ENCODE measurements at regions not wholly inside any gene's neighbourhood (a gene's known extent, or its start where the extent isn't known, plus 50 kb on each side); places are given as distances from the start of the nearest gene placed in this dataset.
A peak's percentile ranks its signal among the peaks of the same experiment; 100 is the strongest.
"Not testable (repeated sequence)": the region's sequence is repeated elsewhere in the genome, so short reads cannot be mapped to it uniquely, and the experiment has no call there.

DNA sequence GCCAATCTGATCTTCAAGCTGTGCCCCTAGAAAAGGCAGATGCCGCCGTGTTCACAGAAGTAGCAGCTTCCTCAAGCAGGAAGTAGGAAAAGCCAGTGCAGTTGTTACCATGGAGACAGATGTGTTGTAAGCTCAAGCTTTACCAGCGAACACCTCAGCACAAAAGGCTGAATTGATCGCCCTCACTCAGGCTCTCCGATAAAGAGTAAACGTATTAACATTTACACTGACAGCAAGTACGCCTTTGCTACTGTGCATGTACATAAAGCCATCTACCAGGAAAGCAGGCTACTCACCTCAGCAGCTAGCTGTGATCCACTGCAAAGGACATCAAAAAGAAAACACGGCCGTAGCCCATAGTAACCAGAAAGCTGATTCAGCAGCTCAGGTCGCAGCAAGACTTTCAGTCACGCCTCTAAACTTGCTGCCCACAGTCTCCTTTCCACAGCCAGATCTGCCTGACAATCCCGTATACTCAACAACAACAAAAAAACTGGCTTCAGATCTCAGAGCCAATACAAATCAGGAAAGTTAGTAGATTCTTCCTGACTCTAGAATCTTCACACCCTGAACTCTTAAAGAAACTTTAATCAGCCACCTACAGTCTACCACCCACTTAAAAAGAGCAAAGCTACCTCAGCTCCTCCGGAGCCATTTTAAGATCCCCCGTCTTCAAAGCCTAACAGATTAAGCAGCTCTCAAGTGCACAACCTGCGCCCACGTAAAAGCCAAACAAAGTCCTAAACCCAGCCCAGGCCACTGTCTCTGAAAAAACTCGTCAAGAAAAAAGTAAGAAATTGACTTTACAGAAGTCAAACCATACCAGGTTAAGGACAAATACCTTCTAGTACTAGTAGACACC lies 160.0 kb downstream of the DEFB131A start:
- H3K27ac ChIP-seq (ENCODE audit: control insufficient read depth, insufficient read depth); H3K4me1 ChIP-seq (ENCODE audit: control insufficient read depth, insufficient read depth, low read length); H3K4me3 ChIP-seq; H3K79me2 ChIP-seq (ENCODE audit: control insufficient read depth, insufficient read depth, low read length); FAIRE-seq; H3K27me3 ChIP-seq (replicated peaks in 1 of 2; ENCODE audit: control insufficient read depth in 2 of 2, insufficient read depth in 2 of 2, low read length in 1 of 2); ATAC-seq; H4K20me1 ChIP-seq (ENCODE audit: control insufficient read depth, insufficient read depth); intact Hi-C loops (cut with micrococcal nuclease; ENCODE audit: unreplicated experiment); RAD21 ChIA-PET (ENCODE audit: unreplicated experiment); H3K9me3 ChIP-seq (replicated peaks; ENCODE audit: control insufficient read depth, insufficient read depth, low read length); H2AFZ ChIP-seq (ENCODE audit: control insufficient read depth, low read depth, low read length); in situ Hi-C loops (cut with MboI); H3K4me2 ChIP-seq (ENCODE audit: control insufficient read depth, insufficient read depth); DNase-seq (ENCODE audit: low read depth, low spot score); POLR2A ChIA-PET; H3K36me3 ChIP-seq (ENCODE audit: control insufficient read depth in 2 of 2, insufficient read depth in 2 of 2, low read length in 1 of 2); H3K9ac ChIP-seq (ENCODE audit: control insufficient read depth, insufficient read depth, low read length): not testable (repeated sequence)
- 35% methylated on average over 17 of the region's 17 CpGs for WGBS (ENCODE audit: insufficient coverage, insufficient replicate concordance, low lambda C conversion rate, missing lambda C conversion rate)
- ChIA-PET CTCF (interaction anchor here (1.1 kb wide), 1 partner anchor 15 kb away, joined by 3 read pairs; no protein-coding TSS in a partner anchor), SMC1A (ENCODE audit: uncharacterized antibody, unreplicated experiment) (interaction anchor here (1.8 kb wide), 1 partner anchor 72 kb away, joined by 6 read pairs; no protein-coding TSS in a partner anchor)
- BruUV-seq (replicated peaks): TSS peak; percentile 79
- TF ChIP-seq BHLHE40 (IDR thresholded peaks at IDR 0.05; ENCODE audit: borderline replicate concordance in 1 of 2, low read depth in 2 of 2, low read length in 1 of 2): 0 out of 4 replicates have a peak, but pooled peaks of 1 of the 2 experiments have one; percentile 29
- TF ChIP-seq, protein P1, sequence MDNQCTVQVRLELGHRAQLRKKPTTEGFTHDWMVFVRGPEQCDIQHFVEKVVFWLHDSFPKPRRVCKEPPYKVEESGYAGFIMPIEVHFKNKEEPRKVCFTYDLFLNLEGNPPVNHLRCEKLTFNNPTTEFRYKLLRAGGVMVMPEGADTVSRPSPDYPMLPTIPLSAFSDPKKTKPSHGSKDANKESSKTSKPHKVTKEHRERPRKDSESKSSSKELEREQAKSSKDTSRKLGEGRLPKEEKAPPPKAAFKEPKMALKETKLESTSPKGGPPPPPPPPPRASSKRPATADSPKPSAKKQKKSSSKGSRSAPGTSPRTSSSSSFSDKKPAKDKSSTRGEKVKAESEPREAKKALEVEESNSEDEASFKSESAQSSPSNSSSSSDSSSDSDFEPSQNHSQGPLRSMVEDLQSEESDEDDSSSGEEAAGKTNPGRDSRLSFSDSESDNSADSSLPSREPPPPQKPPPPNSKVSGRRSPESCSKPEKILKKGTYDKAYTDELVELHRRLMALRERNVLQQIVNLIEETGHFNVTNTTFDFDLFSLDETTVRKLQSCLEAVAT (IDR thresholded peaks at IDR 0.05): peak; percentile 63; the same call in 1 of the 2 replicates
- peak; percentile 72; the same call in 1 of the 2 replicates for TF ChIP-seq BMI1 (IDR thresholded peaks at IDR 0.05; ENCODE audit: borderline replicate concordance)
- TF ChIP-seq, protein P2, sequence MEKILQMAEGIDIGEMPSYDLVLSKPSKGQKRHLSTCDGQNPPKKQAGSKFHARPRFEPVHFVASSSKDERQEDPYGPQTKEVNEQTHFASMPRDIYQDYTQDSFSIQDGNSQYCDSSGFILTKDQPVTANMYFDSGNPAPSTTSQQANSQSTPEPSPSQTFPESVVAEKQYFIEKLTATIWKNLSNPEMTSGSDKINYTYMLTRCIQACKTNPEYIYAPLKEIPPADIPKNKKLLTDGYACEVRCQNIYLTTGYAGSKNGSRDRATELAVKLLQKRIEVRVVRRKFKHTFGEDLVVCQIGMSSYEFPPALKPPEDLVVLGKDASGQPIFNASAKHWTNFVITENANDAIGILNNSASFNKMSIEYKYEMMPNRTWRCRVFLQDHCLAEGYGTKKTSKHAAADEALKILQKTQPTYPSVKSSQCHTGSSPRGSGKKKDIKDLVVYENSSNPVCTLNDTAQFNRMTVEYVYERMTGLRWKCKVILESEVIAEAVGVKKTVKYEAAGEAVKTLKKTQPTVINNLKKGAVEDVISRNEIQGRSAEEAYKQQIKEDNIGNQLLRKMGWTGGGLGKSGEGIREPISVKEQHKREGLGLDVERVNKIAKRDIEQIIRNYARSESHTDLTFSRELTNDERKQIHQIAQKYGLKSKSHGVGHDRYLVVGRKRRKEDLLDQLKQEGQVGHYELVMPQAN (conservative IDR thresholded peaks at IDR 0.05): 0 out of 2 replicates have a peak, but pooled peaks have one; percentile 30

DNA sequence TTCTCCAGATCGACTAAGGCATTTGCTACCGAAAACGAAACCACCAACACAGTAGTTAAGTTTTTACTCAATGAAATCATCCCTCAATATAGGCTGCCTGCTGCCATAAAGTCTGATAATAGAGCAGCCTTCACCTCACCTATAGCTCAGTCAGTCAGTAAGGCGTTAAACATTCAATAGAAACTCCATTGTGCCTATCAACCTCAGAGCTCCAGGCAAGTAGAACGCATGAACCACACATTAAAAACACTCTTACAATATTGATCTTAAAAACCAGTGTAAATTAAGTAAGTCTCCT lies 160.6 kb downstream of the DEFB131A start:
- H3K79me2 ChIP-seq (ENCODE audit: control insufficient read depth, insufficient read depth, low read length); SMC1A ChIA-PET (ENCODE audit: uncharacterized antibody, unreplicated experiment); in situ Hi-C loops (cut with MboI); H3K9me3 ChIP-seq (replicated peaks; ENCODE audit: control insufficient read depth, insufficient read depth, low read length); H3K36me3 ChIP-seq (ENCODE audit: control insufficient read depth in 2 of 2, insufficient read depth in 2 of 2, low read length in 1 of 2); H2AFZ ChIP-seq (ENCODE audit: control insufficient read depth, low read depth, low read length); POLR2A ChIA-PET; DNase-seq (ENCODE audit: low read depth, low spot score); RAD21 ChIA-PET (ENCODE audit: unreplicated experiment); BruUV-seq (replicated peaks); H3K4me1 ChIP-seq (ENCODE audit: control insufficient read depth, insufficient read depth, low read length); H4K20me1 ChIP-seq (ENCODE audit: control insufficient read depth, insufficient read depth); H3K4me3 ChIP-seq; H3K9ac ChIP-seq (ENCODE audit: control insufficient read depth, insufficient read depth, low read length); H3K4me2 ChIP-seq (ENCODE audit: control insufficient read depth, insufficient read depth); FAIRE-seq; CTCF ChIA-PET; H3K27ac ChIP-seq (ENCODE audit: control insufficient read depth, insufficient read depth); ATAC-seq; intact Hi-C loops (cut with micrococcal nuclease; ENCODE audit: unreplicated experiment); H3K27me3 ChIP-seq (replicated peaks in 1 of 2; ENCODE audit: control insufficient read depth in 2 of 2, insufficient read depth in 2 of 2, low read length in 1 of 2): not testable (repeated sequence)
- 13% methylated on average over 4 of the region's 5 CpGs for WGBS (ENCODE audit: insufficient coverage, insufficient replicate concordance, low lambda C conversion rate, missing lambda C conversion rate)
